ENCODE measurements at regions not wholly inside any gene's neighbourhood (a gene's known extent, or its start where the extent isn't known, plus 50 kb on each side); places are given as distances from the start of the nearest gene placed in this dataset.

DNA sequence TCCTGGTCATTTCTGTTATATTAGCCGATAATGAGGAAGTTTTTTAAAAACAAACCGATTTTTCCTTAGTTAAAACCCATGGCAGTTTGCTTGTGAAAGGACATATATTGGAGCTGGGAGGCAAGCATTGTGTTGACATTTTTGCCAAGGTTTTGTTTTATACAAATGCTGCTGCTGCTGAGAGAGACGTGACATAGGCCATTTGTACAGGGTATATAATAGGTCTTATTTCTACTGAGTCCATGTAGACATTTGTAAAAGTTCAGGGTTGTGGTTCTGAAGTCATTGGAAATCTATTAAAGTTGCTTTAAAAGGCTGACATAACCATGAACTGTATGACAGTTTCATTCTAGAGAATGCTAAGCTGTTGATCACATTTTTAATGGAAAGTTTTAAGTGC lies 424.0 kb upstream of the FANCL start:
- DNase-seq, result no peak

GRCh38 chr2:58664523-58665151 lies 423.5 kb upstream of the FANCL start:
- DNase-seq, result no peak

GRCh38 chr2:58660046-58660445 lies 418.9 kb upstream of the FANCL start:
- DNase-seq, result no peak

DNA sequence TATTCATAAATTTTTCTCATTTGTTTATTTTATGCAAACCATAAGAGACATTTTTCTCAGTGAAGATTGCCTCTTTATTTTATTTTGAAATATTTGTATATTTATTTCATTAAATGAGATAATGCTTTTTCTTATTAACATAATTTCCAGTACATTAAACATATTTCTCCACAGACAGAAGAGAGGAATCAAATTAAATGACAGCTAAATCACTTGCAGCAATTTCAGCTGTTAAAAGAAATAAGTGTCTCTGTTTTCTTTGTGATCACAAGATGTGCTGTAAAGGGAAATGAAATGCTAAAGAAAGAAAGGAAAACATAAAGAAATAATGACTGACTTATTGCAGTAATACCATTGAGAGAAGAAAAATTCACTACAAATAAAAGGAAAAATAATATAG lies 414.0 kb upstream of the FANCL start:
- DNase-seq, result no peak

DNA sequence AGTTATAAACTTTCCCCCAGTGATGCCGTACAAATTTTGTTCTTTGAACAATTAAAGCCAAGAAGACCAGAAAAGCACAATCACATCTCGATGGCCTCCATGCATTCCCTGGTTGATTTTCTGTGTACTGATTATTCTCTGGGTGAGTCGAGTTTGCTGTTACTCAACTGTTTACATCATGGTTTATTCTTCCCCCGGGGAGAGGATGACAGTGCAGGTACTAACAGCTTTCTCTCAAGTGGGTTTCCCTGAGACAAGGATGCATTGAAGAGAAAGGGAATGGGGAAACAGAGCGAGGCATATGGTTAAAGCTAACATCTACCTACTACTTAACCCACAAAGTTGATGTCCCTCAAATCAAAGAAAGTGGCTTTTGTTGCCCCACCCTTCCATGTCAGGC lies 410.8 kb upstream of the FANCL start:
- DNase-seq, result no peak

- no peak for DNase-seq
Measured at GRCh38 chr2:58650781-58651180, 409.7 kb upstream of the FANCL start.

- DNase-seq, result no peak
Measured at GRCh38 chr2:58649756-58650155, 408.6 kb upstream of the FANCL start.

- no peak for DNase-seq
Measured at GRCh38 chr2:58645017-58645416, 403.9 kb upstream of the FANCL start.

- no peak for DNase-seq
Measured at GRCh38 chr2:58644451-58644850, 403.3 kb upstream of the FANCL start.

- DNase-seq, result no peak
Measured at GRCh38 chr2:58641001-58641400, 399.9 kb upstream of the FANCL start.

GRCh38 chr2:58640042-58640441 lies 398.9 kb upstream of the FANCL start:
- DNase-seq, result no peak

GRCh38 chr2:58638256-58638805 lies 397.2 kb upstream of the FANCL start:
- DNase-seq, result no peak

DNA sequence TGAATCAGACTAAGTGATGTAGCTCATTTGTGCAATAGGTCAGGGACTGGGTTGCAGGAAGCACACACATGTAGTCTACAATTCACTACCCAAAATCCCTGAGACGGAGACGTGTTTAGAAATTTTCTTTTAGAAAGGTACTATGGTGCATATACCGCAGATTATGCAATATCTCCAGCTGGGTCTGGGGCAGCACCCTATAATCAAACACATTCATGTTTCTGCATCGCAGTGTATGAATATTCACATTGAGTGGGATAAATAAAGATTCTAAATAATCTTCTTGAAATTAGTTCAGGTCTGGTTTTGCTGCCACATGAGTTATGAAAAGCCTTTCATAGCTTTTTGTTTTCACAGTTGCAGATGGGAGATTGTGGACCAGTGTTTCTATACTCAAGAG lies 395.7 kb upstream of the FANCL start:
- no peak for DNase-seq

GRCh38 chr2:58635801-58636375 lies 394.8 kb upstream of the FANCL start:
- DNase-seq, result no peak

DNA sequence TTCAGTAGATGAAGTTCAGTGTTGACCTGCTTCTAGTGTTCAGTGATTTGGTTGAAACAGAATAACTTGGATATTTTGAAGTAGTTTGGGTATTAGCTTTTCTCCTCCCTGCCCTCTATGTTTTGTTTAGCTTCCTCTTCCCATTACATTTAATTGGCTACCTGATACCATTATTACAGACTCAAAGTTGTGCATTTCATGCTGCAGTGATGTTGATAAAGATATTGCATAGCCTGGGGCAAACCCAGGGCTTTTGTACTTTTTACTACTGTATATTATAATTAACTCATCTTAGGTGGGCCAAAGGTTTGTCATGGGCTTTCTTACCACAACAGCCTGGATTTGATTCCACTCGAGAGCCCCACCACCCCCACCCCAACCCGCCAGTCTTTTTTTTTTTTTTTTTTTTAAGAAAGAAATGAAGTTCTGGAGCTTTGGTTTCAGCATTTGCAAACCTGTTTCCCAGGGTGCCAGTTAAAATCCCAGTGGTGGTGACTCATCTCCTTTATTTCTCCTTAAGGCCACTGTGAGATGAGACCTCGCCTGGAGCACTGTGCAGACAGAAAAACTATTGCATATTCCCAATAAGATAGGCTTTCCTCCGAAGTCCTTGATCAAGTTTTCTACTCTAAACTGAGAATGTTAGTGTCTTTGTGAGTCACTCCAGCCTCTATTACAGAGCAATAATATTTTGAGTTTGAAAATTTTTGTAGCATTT lies 393.7 kb upstream of the FANCL start:
- DNase-seq, result no peak

GRCh38 chr2:58633613-58634365 lies 392.7 kb upstream of the FANCL start:
- no peak for DNase-seq

DNA sequence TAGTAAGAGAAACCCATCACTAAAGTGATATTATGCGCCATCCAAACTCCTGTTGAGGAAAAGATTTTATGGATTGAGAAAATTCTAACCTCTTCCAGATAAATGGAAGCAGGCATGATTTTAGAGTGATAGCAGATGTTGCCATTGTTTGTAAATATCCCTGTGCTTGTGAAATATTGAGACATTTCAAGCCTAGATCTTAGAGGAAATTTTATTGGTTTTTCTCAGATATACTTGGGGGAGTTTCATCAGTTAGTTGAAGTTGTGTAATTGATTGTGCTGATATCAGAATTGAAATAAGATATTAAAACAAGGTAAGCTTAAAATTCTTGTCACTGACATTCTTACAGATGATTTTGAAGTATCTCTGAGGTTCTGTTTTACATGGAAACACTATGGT lies 390.9 kb upstream of the FANCL start:
- no peak for DNase-seq

DNA sequence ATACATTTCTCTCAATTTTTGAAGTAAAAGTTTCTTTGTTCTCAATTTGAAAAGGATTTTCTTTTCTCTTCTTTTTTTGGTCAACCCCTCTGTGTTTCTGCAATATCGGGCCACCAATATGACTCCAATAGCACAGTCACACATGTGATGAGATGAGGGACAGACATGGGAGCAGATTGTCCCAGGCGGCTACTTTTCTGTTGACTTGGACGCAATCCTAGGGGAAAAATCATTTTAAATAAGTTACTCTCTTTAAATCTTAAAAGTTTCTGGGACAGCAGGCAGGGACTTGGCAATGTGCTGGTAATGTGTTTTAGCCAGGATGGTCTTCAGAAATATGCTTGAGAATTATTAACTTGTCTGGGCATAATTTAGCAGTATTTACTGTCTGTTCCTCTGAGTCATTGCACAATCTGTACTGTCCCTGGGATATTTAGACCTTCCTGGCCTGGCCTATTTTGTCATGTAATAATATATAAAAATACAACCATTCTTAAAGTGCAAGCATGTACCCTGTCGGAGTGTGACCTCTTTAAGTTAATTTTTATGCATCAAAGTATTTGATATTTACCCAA lies 388.5 kb upstream of the FANCL start:
- DNase-seq, result no peak

- no peak for DNase-seq
Measured at GRCh38 chr2:58620896-58621295, 379.8 kb upstream of the FANCL start.

GRCh38 chr2:58620093-58620492 lies 379.0 kb upstream of the FANCL start:
- DNase-seq, result no peak

DNA sequence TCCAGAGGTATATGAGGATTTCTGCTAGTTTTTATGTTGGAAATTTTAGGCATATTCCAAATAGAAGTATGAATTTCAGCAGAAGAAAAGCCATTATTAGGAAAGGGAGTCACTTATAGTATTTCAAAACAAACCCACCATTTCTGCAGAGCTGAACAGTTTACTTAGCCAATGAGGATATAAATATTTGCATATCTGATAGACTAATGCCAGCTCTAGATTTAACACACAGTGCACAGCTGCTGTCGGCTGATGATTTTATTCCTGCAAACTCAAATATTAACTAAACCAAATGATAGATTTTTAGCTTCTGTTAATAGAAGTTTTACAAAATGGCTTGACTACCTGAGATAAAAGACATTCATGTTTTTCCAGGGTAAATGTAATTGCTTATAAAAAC lies 375.8 kb upstream of the FANCL start:
- no peak for DNase-seq

DNA sequence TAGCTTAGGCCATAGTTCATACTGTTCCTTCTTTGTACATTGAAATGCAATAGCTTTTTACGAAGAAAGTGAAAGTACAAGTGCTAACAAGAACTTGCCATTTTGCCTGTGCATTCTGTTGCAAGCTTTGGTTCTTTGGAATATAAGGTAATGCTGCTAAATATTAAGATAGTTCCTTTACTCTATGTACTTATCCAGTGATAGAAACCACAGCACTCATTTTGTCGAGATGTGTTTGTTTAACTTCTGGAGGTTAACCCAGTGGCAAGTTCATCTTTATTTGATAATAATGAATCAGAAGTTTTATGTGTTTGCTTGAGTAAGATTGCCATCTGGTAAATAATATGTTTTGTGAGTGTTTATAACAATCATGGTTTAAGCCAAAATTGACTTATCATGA lies 373.1 kb upstream of the FANCL start:
- no peak for DNase-seq

- no peak for DNase-seq
Measured at GRCh38 chr2:58612973-58613372, 371.8 kb upstream of the FANCL start.

Measured in amniotic stem cell (primary cell).